Hematopoietic multipotent progenitor cell treated with erythropoietin and hydrocortisone succinate and interleukin-3 and kit ligand, for 4 days (in vitro differentiated cells): ENCODE measurements at regions not wholly inside any gene's neighbourhood (a gene's known extent, or its start where the extent isn't known, plus 50 kb on each side); places are given as distances from the start of the nearest gene placed in this dataset.
"Not testable (repeated sequence)": the region's sequence is repeated elsewhere in the genome, so short reads cannot be mapped to it uniquely, and the experiment has no call there.

Source experiments
- DNase-seq: peaks from one replicate; pipeline ENCODE4 v3.0.0-alpha.2; 2015

DNA sequence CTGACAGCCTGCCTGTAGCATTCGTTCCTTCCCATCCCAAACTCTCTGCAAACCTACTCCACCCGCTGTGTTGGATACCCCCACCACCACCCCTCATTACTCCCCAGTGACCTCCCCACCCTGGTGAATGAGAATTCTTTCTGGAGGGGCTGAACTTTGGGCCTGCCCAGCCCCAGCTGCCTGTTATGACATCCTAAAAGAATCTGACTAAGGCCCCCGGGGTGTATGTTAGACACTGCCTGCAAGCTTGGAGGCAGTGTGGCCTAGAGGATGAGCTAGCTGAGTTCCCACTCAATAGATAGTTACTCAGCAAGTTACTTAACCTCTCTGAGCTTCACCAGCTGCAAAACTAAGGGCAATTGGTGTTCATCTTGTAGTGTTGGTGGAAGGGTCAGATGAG is 110.2 kb upstream of the FGGY start:
- DNase-seq: no peak

- DNase-seq: no peak
These were observed 108.3 kb upstream of the FGGY start for GRCh38 chr1:59188413-59189213.

DNA sequence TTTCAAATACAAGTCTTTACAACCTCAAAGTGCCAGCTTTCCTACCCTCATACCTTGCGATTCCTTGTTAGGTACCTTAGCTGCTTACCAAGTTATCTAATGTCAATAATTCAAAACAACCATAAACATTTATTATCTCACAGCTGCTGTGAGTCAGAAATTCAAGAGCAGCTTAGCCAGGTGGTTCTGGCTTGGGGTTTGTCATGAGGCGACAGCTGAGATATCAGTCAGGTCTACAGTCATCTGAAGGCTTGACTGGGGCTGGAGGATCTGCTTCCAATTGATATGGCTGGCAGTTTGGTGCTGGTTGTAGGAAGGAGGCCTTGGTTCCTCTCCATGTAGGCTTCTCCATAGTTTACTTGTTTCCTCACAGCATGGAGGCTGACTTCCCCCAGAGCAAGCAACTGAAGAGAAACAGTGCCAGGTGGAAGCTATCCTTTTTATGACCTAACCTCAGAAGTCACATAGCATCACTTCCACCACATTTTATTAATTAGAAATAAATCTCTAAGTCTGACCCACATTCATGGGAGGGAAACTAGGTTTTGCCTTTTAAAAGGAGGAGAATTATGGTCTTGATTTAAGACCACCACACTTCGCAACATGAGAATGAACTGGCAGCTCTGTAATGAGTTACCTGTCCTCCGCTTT is 103.3 kb upstream of the FGGY start:
- no peak for DNase-seq

DNA sequence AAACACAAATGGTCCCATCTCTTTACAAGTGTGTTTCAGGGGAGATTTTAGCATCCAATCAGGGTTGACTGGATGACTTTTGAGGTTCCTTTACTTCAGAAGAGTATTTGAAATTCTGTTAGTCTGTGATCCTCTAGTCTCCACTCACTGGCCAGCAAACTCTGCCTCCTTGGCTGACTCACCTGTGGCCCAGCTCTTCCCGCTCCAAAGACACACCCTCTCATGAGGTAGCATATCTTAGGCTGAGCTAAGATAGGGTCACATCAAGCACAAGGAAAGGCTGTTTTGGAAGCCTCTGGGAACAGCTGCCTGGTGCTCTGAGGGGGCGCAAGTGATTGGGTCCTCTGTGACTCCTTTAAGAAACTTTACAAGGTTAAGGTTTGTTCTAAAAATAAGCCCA is 102.3 kb upstream of the FGGY start:
- DNase-seq: no peak

DNA sequence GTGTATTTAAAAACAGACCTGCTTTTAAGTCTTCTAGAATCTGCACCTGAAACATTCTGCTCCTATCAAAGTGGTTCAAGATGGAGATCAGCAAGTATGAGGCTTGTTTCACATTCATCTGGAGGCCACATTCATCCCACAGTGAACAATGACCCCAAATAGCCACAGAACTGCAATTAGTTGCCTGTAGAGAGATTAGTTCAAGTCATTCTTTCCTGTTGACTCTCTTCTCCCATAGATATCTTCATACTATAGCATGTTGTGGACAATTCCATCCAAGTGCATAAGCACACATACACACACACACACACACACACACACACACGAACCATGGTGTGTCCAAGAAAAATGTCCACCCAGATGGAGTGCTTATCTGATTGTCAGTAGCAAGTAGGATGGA is 101.7 kb upstream of the FGGY start:
- no peak for DNase-seq

DNA sequence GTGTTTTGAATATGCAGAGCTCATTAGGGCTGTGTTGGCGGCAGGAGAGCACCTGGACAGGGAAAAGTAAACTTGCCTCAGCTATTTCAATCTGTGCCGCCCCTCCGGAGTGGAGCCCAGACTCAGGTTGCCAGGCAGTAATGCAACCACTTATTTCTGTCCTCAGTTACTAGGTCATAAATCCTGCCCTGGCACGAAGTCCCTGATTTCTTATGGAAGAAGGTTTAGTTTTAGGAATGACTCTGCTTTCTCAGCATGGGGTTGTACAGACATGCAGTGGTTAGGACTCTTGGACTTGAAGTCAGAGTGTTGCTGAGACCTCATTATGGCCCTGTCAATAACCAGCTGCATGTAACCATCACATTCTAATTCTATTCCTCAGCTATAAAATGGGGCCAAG is 98.3 kb upstream of the FGGY start:
- DNase-seq: no peak

DNA sequence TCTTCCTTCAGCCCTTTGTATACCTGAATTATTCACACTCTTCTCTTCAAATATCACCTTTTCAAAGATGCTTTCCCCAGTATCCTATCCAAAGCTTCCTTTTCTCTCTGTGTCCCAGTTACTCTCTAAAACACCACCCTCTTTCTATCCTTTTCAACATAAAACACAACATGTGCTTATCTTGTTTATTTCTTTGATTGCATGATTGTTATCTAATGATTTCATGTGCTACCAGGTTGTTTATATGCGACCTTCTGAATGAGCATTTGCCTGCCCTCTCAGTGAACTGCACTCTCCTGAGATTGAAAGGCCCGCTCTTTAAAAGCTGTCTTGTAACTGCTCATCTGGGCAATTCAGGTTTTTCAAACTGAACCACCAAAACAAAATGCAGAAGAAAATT is 97.7 kb upstream of the FGGY start:
- DNase-seq: no peak

- DNase-seq: no peak
These were observed 97.0 kb upstream of the FGGY start for GRCh38 chr1:59199719-59200376.

- no peak for DNase-seq
These were observed 95.6 kb upstream of the FGGY start for GRCh38 chr1:59201341-59201740.

- no peak for DNase-seq
These were observed 94.4 kb upstream of the FGGY start for GRCh38 chr1:59202455-59202854.

GRCh38 chr1:59204001-59204400 is 92.9 kb upstream of the FGGY start:
- DNase-seq: peak; percentile 30

GRCh38 chr1:59206616-59207015 is 90.3 kb upstream of the FGGY start:
- not testable (repeated sequence) for DNase-seq

GRCh38 chr1:59210430-59210829 is 86.5 kb upstream of the FGGY start:
- DNase-seq: not testable (repeated sequence)

DNA sequence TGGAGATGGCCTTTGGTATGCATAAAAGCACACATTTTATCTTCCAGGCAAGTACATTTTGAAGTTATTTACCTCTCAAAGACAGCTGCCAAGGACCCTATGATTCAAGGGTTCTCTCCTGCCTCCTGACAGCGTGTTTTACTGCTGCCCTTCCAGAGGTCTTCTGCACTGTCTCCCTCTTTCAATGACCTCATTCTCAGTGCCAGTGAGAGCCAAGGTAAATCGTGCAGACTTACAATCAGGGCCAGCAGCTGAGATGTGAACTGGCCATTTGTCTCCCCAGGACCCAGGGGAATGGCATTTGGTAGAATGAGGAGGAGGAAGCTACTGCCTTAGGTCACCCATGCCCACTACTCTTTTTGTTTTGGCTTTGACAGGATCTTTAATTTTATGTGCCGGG is 84.2 kb upstream of the FGGY start:
- no peak for DNase-seq

DNA sequence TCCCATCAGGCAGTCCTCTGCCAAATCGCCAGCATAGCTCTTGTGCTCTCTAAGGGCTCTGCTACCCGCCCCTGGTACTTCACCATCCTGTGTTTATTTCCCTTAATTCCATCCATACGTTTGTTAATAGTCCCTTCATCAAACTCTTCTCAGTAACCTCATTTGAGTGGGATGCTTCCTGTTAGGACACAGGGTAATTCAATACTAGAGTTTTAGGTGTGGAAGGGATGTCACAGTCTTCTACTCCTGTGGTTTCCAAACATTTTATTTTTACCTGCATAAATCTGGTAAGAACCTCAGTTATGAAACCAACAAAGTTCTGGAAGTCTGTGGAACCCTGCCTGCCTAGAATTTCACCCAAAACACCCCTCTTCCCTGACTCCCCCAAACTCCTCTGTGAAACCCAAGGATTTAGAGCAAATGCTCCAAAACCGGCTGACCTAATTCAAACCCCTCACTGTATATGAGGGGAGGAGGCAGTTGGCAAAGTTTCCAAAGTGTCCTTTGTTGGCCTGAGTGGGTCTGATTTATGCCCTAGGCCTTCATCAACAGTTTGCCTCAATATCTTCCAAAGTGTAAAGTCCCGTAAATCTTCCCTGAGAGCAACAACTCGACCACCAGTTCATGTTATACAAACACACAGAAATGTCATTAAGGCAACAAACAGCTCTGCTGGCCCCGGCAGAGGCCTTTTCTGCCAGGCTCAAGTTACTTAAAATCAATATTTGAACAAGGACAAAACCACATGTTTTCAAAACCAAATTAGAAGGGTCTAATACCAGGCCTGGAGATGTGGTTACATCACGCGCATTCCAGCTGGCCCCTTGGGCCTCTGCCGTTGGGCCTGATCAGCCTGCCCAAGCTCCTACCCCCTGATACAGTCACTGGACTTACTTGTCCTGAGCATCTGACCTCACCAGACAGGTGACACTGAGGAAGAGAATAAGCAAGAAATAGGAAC is 82.4 kb upstream of the FGGY start:
- DNase-seq: no peak

GRCh38 chr1:59215766-59216291 is 81.1 kb upstream of the FGGY start:
- DNase-seq: no peak

- not testable (repeated sequence) for DNase-seq
These were observed 79.5 kb upstream of the FGGY start for GRCh38 chr1:59217439-59217838.

DNA sequence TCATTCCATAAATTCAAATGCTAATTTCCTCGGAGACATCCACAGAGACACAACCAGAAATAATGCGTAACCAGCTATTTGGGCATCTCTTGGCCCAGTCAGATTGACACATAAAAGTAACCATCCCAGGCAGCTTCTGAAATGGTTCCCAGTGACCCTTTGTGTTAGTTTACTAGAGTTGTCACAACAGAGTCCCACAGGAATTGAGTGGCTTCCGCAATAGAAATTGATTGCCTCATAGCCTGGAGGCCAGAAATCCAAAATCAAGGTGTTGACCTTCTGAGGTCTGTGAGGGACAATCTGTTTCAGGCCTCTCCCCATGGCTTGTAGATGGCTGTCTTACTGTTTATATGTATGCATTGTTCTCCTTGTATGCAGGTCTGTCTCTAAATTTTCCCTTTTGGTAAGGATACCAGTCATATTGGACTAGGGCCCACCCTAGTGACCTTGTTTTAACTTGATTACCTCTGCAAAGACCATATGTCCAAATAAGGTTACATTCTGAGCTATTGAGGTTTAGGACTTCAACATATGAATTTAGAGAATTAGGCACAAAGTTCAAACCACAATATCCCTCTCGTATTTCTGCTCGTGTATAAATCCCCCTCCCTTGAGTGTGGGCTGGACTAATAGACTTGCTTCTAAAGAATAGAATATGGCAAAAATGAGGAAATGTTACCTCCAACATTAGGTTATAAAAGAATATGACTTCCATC is 78.2 kb upstream of the FGGY start:
- no peak for DNase-seq

GRCh38 chr1:59219916-59220315 is 77.0 kb upstream of the FGGY start:
- DNase-seq: no peak

- DNase-seq: peak; percentile 55
These were observed 76.5 kb upstream of the FGGY start for GRCh38 chr1:59220356-59220755.

DNA sequence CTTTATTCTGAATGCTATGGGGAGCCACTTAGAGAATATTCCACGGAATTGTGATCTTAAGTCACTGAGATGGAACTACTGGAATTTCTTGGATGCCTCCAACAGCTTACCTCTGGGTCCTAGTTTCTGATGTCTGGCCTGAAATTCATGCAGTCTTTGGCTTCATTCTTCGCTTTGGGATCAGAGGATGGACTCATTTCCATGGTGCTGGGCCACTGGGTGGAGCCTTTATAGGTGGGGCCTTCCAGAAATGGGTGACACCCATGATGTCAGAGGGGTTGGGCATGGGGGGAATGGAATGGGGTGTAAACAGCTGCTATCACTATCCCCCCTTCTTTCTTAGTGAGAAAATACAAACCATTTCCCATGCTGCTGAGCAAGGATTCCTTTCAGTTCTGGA is 73.7 kb upstream of the FGGY start:
- DNase-seq: no peak
